CD4-positive, CD25-positive, alpha-beta regulatory T cell (primary cell): ENCODE measurements at regions not wholly inside any gene's neighbourhood (a gene's known extent, or its start where the extent isn't known, plus 50 kb on each side); places are given as distances from the start of the nearest gene placed in this dataset.
"Not testable (repeated sequence)": the region's sequence is repeated elsewhere in the genome, so short reads cannot be mapped to it uniquely, and the experiment has no call there.

Source experiments
- ATAC-seq, 2 donors: fragments of 150-1000 bp; cut with Tn5 transposase; one replicate each; pipeline ENCODE4 v1.10.0; 2021; ENCODE audit warnings: low read depth in 2 of 2, moderate number of reproducible peaks in 2 of 2, moderate library complexity in 1 of 2
- DNase-seq, 3 donors: peaks; one replicate each; pipeline versions ENCODE4 v3.0.0 to v3.0.0-alpha.2; 2012 to 2022; ENCODE audit warnings: mixed read lengths in 1 of 3
- H3K27ac ChIP-seq: one replicate; pipeline ENCODE4 v1.7.0; 2013; ENCODE audit warnings: mild to moderate bottlenecking, low read length; ENCODE audit not compliant: insufficient read depth, poor library complexity, severe bottlenecking
- H3K27me3 ChIP-seq: one replicate; pipeline ENCODE4 v1.7.0; 2013; ENCODE audit warnings: low read length; ENCODE audit not compliant: control insufficient read depth, insufficient read depth
- H3K36me3 ChIP-seq: one replicate; pipeline ENCODE4 v1.7.0; 2013; ENCODE audit warnings: mild to moderate bottlenecking, low read length, moderate library complexity; ENCODE audit not compliant: control insufficient read depth, insufficient read depth
- H3K4me1 ChIP-seq: 2 replicates; pipeline ENCODE4 v1.7.0; 2013; ENCODE audit warnings: mild to moderate bottlenecking, low read length; ENCODE audit not compliant: insufficient read depth, control insufficient read depth, poor library complexity, severe bottlenecking
- H3K4me3 ChIP-seq: one replicate; pipeline ENCODE4 v1.7.0; 2013; ENCODE audit warnings: low read depth, mild to moderate bottlenecking, low read length, moderate library complexity
- H3K9me3 ChIP-seq, 2 experiments: 1 replicate in 1 of 2; 2 replicates in 1 of 2; pipeline ENCODE4 v1.7.0; 2013; ENCODE audit warnings: low read length in 2 of 2, mild to moderate bottlenecking in 1 of 2, moderate library complexity in 1 of 2; ENCODE audit not compliant: control insufficient read depth in 2 of 2
- H3K27ac Mint-ChIP-seq, 3 donors: one replicate each; pipeline ENCODE4 v1.8.0; 2020 to 2022; ENCODE audit warnings: mild to moderate bottlenecking in 3 of 3, mixed read lengths in 3 of 3, moderate library complexity in 2 of 3
- H3K27me3 Mint-ChIP-seq: one replicate; pipeline ENCODE4 v1.8.0; 2022; ENCODE audit warnings: mild to moderate bottlenecking, mixed read lengths
- H3K36me3 Mint-ChIP-seq: one replicate; pipeline ENCODE4 v1.8.0; 2020; ENCODE audit warnings: mixed read lengths
- H3K4me1 Mint-ChIP-seq, 4 donors: one replicate each; pipeline ENCODE4 v1.8.0; 2020 to 2022; ENCODE audit warnings: mixed read lengths in 4 of 4, mild to moderate bottlenecking in 1 of 4
- H3K4me3 Mint-ChIP-seq, 4 donors: one replicate each; pipeline ENCODE4 v1.8.0; 2020 to 2022; ENCODE audit warnings: mild to moderate bottlenecking in 4 of 4, mixed read lengths in 4 of 4, moderate library complexity in 3 of 4
- H3K9me3 Mint-ChIP-seq, 7 donors: one replicate each; pipeline ENCODE4 v1.8.0; 2020 to 2022; ENCODE audit warnings: mixed read lengths in 7 of 7, mild to moderate bottlenecking in 3 of 7, moderate library complexity in 2 of 7

GRCh38 chr6:27825025-27825793 lies 87.0 kb downstream of the OR2B2 start:
- peak overlapping the region; percentile 91 for H3K27ac ChIP-seq
- ATAC-seq = no peak
- H3K9me3 ChIP-seq = no peaks in the 10 kb centered on the region

GRCh38 chr6:27824211-27825024 lies 87.8 kb downstream of the OR2B2 start:
- peak; percentile 78 to 82 for ATAC-seq
- H3K4me3 Mint-ChIP-seq = peak overlapping the region; percentile 93 to 100 (median 96)
- H3K9me3 Mint-ChIP-seq, H3K36me3 ChIP-seq, H3K27me3 Mint-ChIP-seq, H3K36me3 Mint-ChIP-seq, H3K9me3 ChIP-seq, H3K27me3 ChIP-seq: not testable (repeated sequence)
- peak; percentile 12 to 80 (median 78) for DNase-seq
- peak overlapping the region; percentile 93 for H3K4me3 ChIP-seq
- peaks cover 19 to 50% (median 27%) of the 10 kb centered on the region in 4 donors for H3K4me1 Mint-ChIP-seq
- H3K4me1 ChIP-seq = peaks cover 10% of the 10 kb centered on the region
- peak overlapping the region; percentile 96 to 100 (median 99) for H3K27ac Mint-ChIP-seq
- peak overlapping the region; percentile 91 for H3K27ac ChIP-seq

More at GRCh38 chr6:27825025-27825793, 87.0 kb downstream of the OR2B2 start:
- Mint-ChIP-seq H3K9me3 (no peaks in the 10 kb centered on the region), H3K4me3 (peak overlapping the region; percentile 93 to 100 (median 96)), H3K36me3 (no peaks in the 10 kb centered on the region), H3K4me1 (peaks cover 17 to 47% (median 32%) of the 10 kb centered on the region in 4 donors), H3K27ac (peak overlapping the region; percentile 96 to 100 (median 99)), H3K27me3 (peaks cover 10% of the 10 kb centered on the region)
- DNase-seq = peak in 1 of 3 donors; percentile 62
- Histone ChIP-seq H3K4me1 (peaks cover 18% of the 10 kb centered on the region), H3K36me3 (no peaks in the 10 kb centered on the region), H3K4me3 (peak overlapping the region; percentile 93), H3K27me3 (no peaks in the 10 kb centered on the region)

GRCh38 chr6:27823714-27824210 lies 88.4 kb downstream of the OR2B2 start:
- H3K27me3 Mint-ChIP-seq, H3K4me1 ChIP-seq, H3K36me3 ChIP-seq, H3K9me3 Mint-ChIP-seq, H3K36me3 Mint-ChIP-seq, H3K27me3 ChIP-seq, H3K9me3 ChIP-seq: not testable (repeated sequence)
- H3K4me1 Mint-ChIP-seq = peaks cover 17 to 43% (median 24%) of the 10 kb centered on the region in 4 donors
- peak; percentile 29 to 80 (median 79) for DNase-seq
- peak overlapping the region; percentile 81 to 100 (median 99) for H3K27ac Mint-ChIP-seq
- peak; percentile 54 to 66 for ATAC-seq
- Histone ChIP-seq H3K4me3 (peak overlapping the region; percentile 82), H3K27ac (peak overlapping the region; percentile 91)
- peak overlapping the region; percentile 93 to 100 (median 96) for H3K4me3 Mint-ChIP-seq

- Mint-ChIP-seq H3K4me3 (peak overlapping the region in 2 of 4 donors; percentile 78 to 84), H3K36me3 (no peaks in the 10 kb centered on the region), H3K4me1 (peaks cover 11 to 26% (median 19%) of the 10 kb centered on the region in 4 donors), H3K27me3 (peaks cover 6% of the 10 kb centered on the region), H3K9me3 (peaks cover 0 to 3% (median 0%) of the 10 kb centered on the region in 7 donors), H3K27ac (no peak overlapping the region)
- H3K4me1 ChIP-seq = peaks cover 15% of the 10 kb centered on the region
- H3K27ac ChIP-seq = no peak overlapping the region
- H3K4me3 ChIP-seq = no peak overlapping the region
- ATAC-seq (no peak), DNase-seq (no peak)
- H3K36me3 ChIP-seq = no peaks in the 10 kb centered on the region
- no peaks in the 10 kb centered on the region for H3K27me3 ChIP-seq
- H3K9me3 ChIP-seq = no peaks in the 10 kb centered on the region
Measured at GRCh38 chr6:27816906-27817305, 95.3 kb downstream of the OR2B2 start.

GRCh38 chr6:27814665-27815424 lies 97.4 kb downstream of the OR2B2 start:
- H3K27me3 ChIP-seq = no peaks in the 10 kb centered on the region
- Mint-ChIP-seq H3K9me3 (peaks cover 0 to 3% (median 0%) of the 10 kb centered on the region in 7 donors), H3K27me3 (peaks cover 6% of the 10 kb centered on the region), H3K27ac (peak overlapping the region; percentile 94 to 96 (median 95)), H3K4me1 (peaks cover 8 to 43% (median 25%) of the 10 kb centered on the region in 4 donors), H3K4me3 (peak overlapping the region; percentile 86 to 96 (median 94)), H3K36me3 (no peaks in the 10 kb centered on the region)
- peak overlapping the region; percentile 86 for H3K27ac ChIP-seq
- peaks cover 32% of the 10 kb centered on the region for H3K4me1 ChIP-seq
- H3K4me3 ChIP-seq = peak overlapping the region; percentile 91
- no peaks in the 10 kb centered on the region for H3K36me3 ChIP-seq
- DNase-seq (peak; percentile 75 to 97 (median 92)), ATAC-seq (peak; percentile 75 to 76)
- no peaks in the 10 kb centered on the region for H3K9me3 ChIP-seq

GRCh38 chr6:27814415-27814664 lies 97.9 kb downstream of the OR2B2 start:
- not testable (repeated sequence) for H3K9me3 Mint-ChIP-seq, H3K9me3 ChIP-seq, DNase-seq, H3K27me3 ChIP-seq, H3K36me3 Mint-ChIP-seq, H3K27me3 Mint-ChIP-seq, H3K36me3 ChIP-seq
- Mint-ChIP-seq H3K4me1 (peaks cover 5 to 46% (median 22%) of the 10 kb centered on the region in 4 donors), H3K27ac (peak overlapping the region; percentile 94 to 96 (median 95)), H3K4me3 (peak overlapping the region; percentile 86 to 96 (median 94))
- ATAC-seq = peak; percentile 9 to 11
- H3K27ac ChIP-seq = peak overlapping the region; percentile 86
- peak overlapping the region; percentile 91 for H3K4me3 ChIP-seq
- H3K4me1 ChIP-seq = peaks cover 35% of the 10 kb centered on the region

GRCh38 chr6:27812805-27813492 lies 99.2 kb downstream of the OR2B2 start:
- Histone ChIP-seq H3K4me1 (peaks cover 46% of the 10 kb centered on the region), H3K36me3 (no peaks in the 10 kb centered on the region), H3K9me3 (no peaks in the 10 kb centered on the region), H3K4me3 (no peak overlapping the region), H3K27ac (peak overlapping the region; percentile 86), H3K27me3 (no peaks in the 10 kb centered on the region)
- ATAC-seq (no peak), DNase-seq (peak in 1 of 3 donors; percentile 64)
- Mint-ChIP-seq H3K27ac (peak overlapping the region in 2 of 3 donors; percentile 59 to 96), H3K27me3 (peaks cover 6% of the 10 kb centered on the region), H3K36me3 (no peaks in the 10 kb centered on the region), H3K4me3 (peak overlapping the region in 2 of 4 donors; percentile 86 to 96), H3K9me3 (peaks cover 0 to 3% (median 0%) of the 10 kb centered on the region in 7 donors), H3K4me1 (peaks cover 13 to 58% (median 31%) of the 10 kb centered on the region in 4 donors)
